ENCODE measurements at regions not wholly inside any gene's neighbourhood (a gene's known extent, or its start where the extent isn't known, plus 50 kb on each side); places are given as distances from the start of the nearest gene placed in this dataset.

GRCh38 chr2:120519469-120519868, 173.5 kb downstream of the INHBB start:
- H3K4me2 ChIP-seq (ENCODE audit: low read length) = no peak overlapping the region
- H3K4me3 ChIP-seq (ENCODE audit: insufficient read depth, low read depth, low read length) = no peak overlapping the region
- peaks cover 2% of the 10 kb centered on the region for H3K4me1 Mint-ChIP-seq (ENCODE audit: low read depth, unreplicated experiment)
- H3K9ac ChIP-seq (ENCODE audit: low read length) = no peak overlapping the region
- peaks cover 60% of the 10 kb centered on the region for H3K27me3 ChIP-seq (ENCODE audit: insufficient read depth, low read length)
- H3K36me3 ChIP-seq (ENCODE audit: insufficient read depth, low read length) = no peaks in the 10 kb centered on the region
- H4K20me1 ChIP-seq (ENCODE audit: insufficient read depth, low read length) = no peaks in the 10 kb centered on the region
- DNase-seq (ENCODE audit: low read depth) (no peak), FAIRE-seq (no peak)
- no peaks in the 10 kb centered on the region for H3K79me2 ChIP-seq (ENCODE audit: insufficient read depth, low read length)
- peaks cover 6% of the 10 kb centered on the region for H3K9me3 Mint-ChIP-seq (ENCODE audit: unreplicated experiment)
- no peaks in the 10 kb centered on the region for H3K9me3 ChIP-seq (ENCODE audit: insufficient read depth, low read depth, low read length)
- no peaks in the 10 kb centered on the region for H3K4me1 ChIP-seq (ENCODE audit: insufficient read depth, low read length)
- H3K36me3 Mint-ChIP-seq (ENCODE audit: low read depth, unreplicated experiment) = no peaks in the 10 kb centered on the region
- H2AFZ ChIP-seq (ENCODE audit: low read depth, low read length) = no peak overlapping the region
- no peak overlapping the region for H3K4me3 Mint-ChIP-seq (ENCODE audit: unreplicated experiment)
- no peak overlapping the region for H3K27ac Mint-ChIP-seq (ENCODE audit: unreplicated experiment)
- H3K27ac ChIP-seq (ENCODE audit: low read depth, low read length) = no peak overlapping the region
- TF ChIP-seq CTCF (IDR thresholded peaks at IDR 0.05; ENCODE audit: insufficient read depth, low read depth, low read length) = no peak
- TF ChIP-seq EZH2 (IDR thresholded peaks at IDR 0.05; ENCODE audit: insufficient read depth, low read length) = no peak
- H3K27me3 Mint-ChIP-seq (ENCODE audit: low read depth, unreplicated experiment) = peaks cover 83% of the 10 kb centered on the region

- H3K9me3 ChIP-seq (ENCODE audit: insufficient read depth, low read depth, low read length) = no peaks in the 10 kb centered on the region
- H3K4me3 ChIP-seq (ENCODE audit: insufficient read depth, low read depth, low read length) = no peak overlapping the region
- H4K20me1 ChIP-seq (ENCODE audit: insufficient read depth, low read length) = no peaks in the 10 kb centered on the region
- H3K27ac ChIP-seq (ENCODE audit: low read depth, low read length) = no peak overlapping the region
- H3K4me2 ChIP-seq (ENCODE audit: low read length) = no peak overlapping the region
- H3K4me1 Mint-ChIP-seq (ENCODE audit: low read depth, unreplicated experiment) = peaks cover 5% of the 10 kb centered on the region
- H3K9ac ChIP-seq (ENCODE audit: low read length) = no peak overlapping the region
- H3K27me3 Mint-ChIP-seq (ENCODE audit: low read depth, unreplicated experiment) = peaks cover 77% of the 10 kb centered on the region
- TF ChIP-seq CTCF (IDR thresholded peaks at IDR 0.05; ENCODE audit: insufficient read depth, low read depth, low read length) (no peak), EZH2 (IDR thresholded peaks at IDR 0.05; ENCODE audit: insufficient read depth, low read length) (no peak)
- H3K36me3 ChIP-seq (ENCODE audit: insufficient read depth, low read length) = no peaks in the 10 kb centered on the region
- peaks cover 60% of the 10 kb centered on the region for H3K27me3 ChIP-seq (ENCODE audit: insufficient read depth, low read length)
- H2AFZ ChIP-seq (ENCODE audit: low read depth, low read length) = no peak overlapping the region
- DNase-seq (ENCODE audit: low read depth) (no peak), FAIRE-seq (no peak)
- no peaks in the 10 kb centered on the region for H3K36me3 Mint-ChIP-seq (ENCODE audit: low read depth, unreplicated experiment)
- no peaks in the 10 kb centered on the region for H3K79me2 ChIP-seq (ENCODE audit: insufficient read depth, low read length)
- H3K4me1 ChIP-seq (ENCODE audit: insufficient read depth, low read length) = peaks cover 3% of the 10 kb centered on the region
- H3K27ac Mint-ChIP-seq (ENCODE audit: unreplicated experiment) = no peak overlapping the region
- H3K4me3 Mint-ChIP-seq (ENCODE audit: unreplicated experiment) = no peak overlapping the region
- peaks cover 6% of the 10 kb centered on the region for H3K9me3 Mint-ChIP-seq (ENCODE audit: unreplicated experiment)
These were observed 174.5 kb downstream of the INHBB start for GRCh38 chr2:120520454-120520853.

- H4K20me1 ChIP-seq (ENCODE audit: insufficient read depth, low read length) = no peaks in the 10 kb centered on the region
- peaks cover 62% of the 10 kb centered on the region for H3K27me3 ChIP-seq (ENCODE audit: insufficient read depth, low read length)
These were observed 175.3 kb downstream of the INHBB start for GRCh38 chr2:120520929-120521912.

More at GRCh38 chr2:120520929-120521912, 175.3 kb downstream of the INHBB start:
- no peak for DNase-seq (ENCODE audit: low read depth)
- Mint-ChIP-seq H3K36me3 (ENCODE audit: low read depth, unreplicated experiment) (no peaks in the 10 kb centered on the region), H3K9me3 (ENCODE audit: unreplicated experiment) (peaks cover 4% of the 10 kb centered on the region), H3K27ac (ENCODE audit: unreplicated experiment) (no peak overlapping the region), H3K4me3 (ENCODE audit: unreplicated experiment) (no peak overlapping the region), H3K4me1 (ENCODE audit: low read depth, unreplicated experiment) (peaks cover 9% of the 10 kb centered on the region), H3K27me3 (ENCODE audit: low read depth, unreplicated experiment) (peaks cover 71% of the 10 kb centered on the region)
- no peak overlapping the region for H3K4me2 ChIP-seq (ENCODE audit: low read length)
- H3K9me3 ChIP-seq (ENCODE audit: insufficient read depth, low read depth, low read length) = no peaks in the 10 kb centered on the region
- no peaks in the 10 kb centered on the region for H3K36me3 ChIP-seq (ENCODE audit: insufficient read depth, low read length)
- H3K79me2 ChIP-seq (ENCODE audit: insufficient read depth, low read length) = no peaks in the 10 kb centered on the region
- H3K4me3 ChIP-seq (ENCODE audit: insufficient read depth, low read depth, low read length) = no peak overlapping the region
- no peak for FAIRE-seq
- H3K27ac ChIP-seq (ENCODE audit: low read depth, low read length) = no peak overlapping the region
- no peak for TF ChIP-seq EZH2 (IDR thresholded peaks at IDR 0.05; ENCODE audit: insufficient read depth, low read length)
- TF ChIP-seq CTCF (IDR thresholded peaks at IDR 0.05; ENCODE audit: insufficient read depth, low read depth, low read length) = peak; percentile 86
- no peak overlapping the region for H3K9ac ChIP-seq (ENCODE audit: low read length)
- no peak overlapping the region for H2AFZ ChIP-seq (ENCODE audit: low read depth, low read length)
- peaks cover 5% of the 10 kb centered on the region for H3K4me1 ChIP-seq (ENCODE audit: insufficient read depth, low read length)

Data from astrocyte (in vitro differentiated cells and primary cell).